ENCODE measurements at regions not wholly inside any gene's neighbourhood (a gene's known extent, or its start where the extent isn't known, plus 50 kb on each side); places are given as distances from the start of the nearest gene placed in this dataset.

GRCh38 chr20:60213126-60213893, 255.1 kb downstream of the CDH26 start:
- no peak for DNase-seq

- DNase-seq, result no peak
Observed at GRCh38 chr20:60214901-60215815, 256.9 kb downstream of the CDH26 start.

GRCh38 chr20:60215816-60216730, 257.9 kb downstream of the CDH26 start:
- DNase-seq, result no peak

- no peak for DNase-seq
Observed at GRCh38 chr20:60219231-60219630, 261.0 kb downstream of the CDH26 start.

- no peak for DNase-seq
Observed at GRCh38 chr20:60219984-60220562, 261.9 kb downstream of the CDH26 start.

GRCh38 chr20:60220706-60221105, 262.5 kb downstream of the CDH26 start:
- no peak for DNase-seq

- no peak for DNase-seq
Observed at GRCh38 chr20:60221593-60221992, 263.4 kb downstream of the CDH26 start.

- DNase-seq, result no peak
Observed at GRCh38 chr20:60222497-60222896, 264.3 kb downstream of the CDH26 start.

- DNase-seq, result no peak
Observed at GRCh38 chr20:60223174-60223573, 265.0 kb downstream of the CDH26 start.

- DNase-seq, result no peak
Observed at GRCh38 chr20:60224914-60225313, 266.7 kb downstream of the CDH26 start.

- DNase-seq, result no peak
Observed at GRCh38 chr20:60228255-60228654, 270.0 kb downstream of the CDH26 start.

GRCh38 chr20:60232380-60232779, 274.2 kb downstream of the CDH26 start:
- no peak for DNase-seq

GRCh38 chr20:60233018-60233630, 274.9 kb downstream of the CDH26 start:
- DNase-seq, result no peak

- no peak for DNase-seq
Observed at GRCh38 chr20:60236613-60237012, 278.4 kb downstream of the CDH26 start.

- DNase-seq, result no peak
Observed at GRCh38 chr20:60237981-60238380, 279.8 kb downstream of the CDH26 start.

- no peak for DNase-seq
Observed at GRCh38 chr20:60238992-60239660, 280.9 kb downstream of the CDH26 start.

GRCh38 chr20:60239956-60240355, 281.7 kb downstream of the CDH26 start:
- DNase-seq, result no peak

GRCh38 chr20:60240415-60240814, 282.2 kb downstream of the CDH26 start:
- no peak for DNase-seq

- DNase-seq, result no peak
Observed at GRCh38 chr20:60240986-60241385, 282.8 kb downstream of the CDH26 start.

GRCh38 chr20:60242836-60243505, 284.7 kb downstream of the CDH26 start:
- no peak for DNase-seq

Data from muscle of arm (tissue), 1 donor.